ENCODE measurements at regions not wholly inside any gene's neighbourhood (a gene's known extent, or its start where the extent isn't known, plus 50 kb on each side); places are given as distances from the start of the nearest gene placed in this dataset.

- Mint-ChIP-seq H3K27ac (no peak overlapping the region), H3K9me3 (peaks cover 3% of the 10 kb centered on the region), H3K36me3 (ENCODE audit: low read depth) (peaks cover 3% of the 10 kb centered on the region), H3K4me1 (peaks cover 27% of the 10 kb centered on the region), H3K4me3 (no peak overlapping the region), H3K27me3 (ENCODE audit: low read depth) (peaks cover 10% of the 10 kb centered on the region)
- TF ChIP-seq CTCF (IDR thresholded peaks at IDR 0.05; ENCODE audit: unreplicated experiment in 3 of 3), result no peak
Observed at GRCh38 chr17:68661265-68662036, 60.3 kb upstream of the FAM20A start.

- Mint-ChIP-seq H3K4me1 (peaks cover 27% of the 10 kb centered on the region), H3K4me3 (no peak overlapping the region), H3K27me3 (ENCODE audit: low read depth) (peaks cover 6% of the 10 kb centered on the region), H3K27ac (no peak overlapping the region), H3K36me3 (ENCODE audit: low read depth) (peaks cover 3% of the 10 kb centered on the region), H3K9me3 (peaks cover 3% of the 10 kb centered on the region)
- TF ChIP-seq CTCF (IDR thresholded peaks at IDR 0.05; ENCODE audit: unreplicated experiment in 3 of 3), result no peak
Observed at GRCh38 chr17:68660302-68660701, 59.1 kb upstream of the FAM20A start.

- peak overlapping the region in 1 of 3 experiments; percentile 17 for H3K4me3 Mint-ChIP-seq
- H3K27me3 Mint-ChIP-seq (ENCODE audit: low read depth), result peaks cover 6% of the 10 kb centered on the region
- peaks cover 3% of the 10 kb centered on the region for H3K36me3 Mint-ChIP-seq (ENCODE audit: low read depth)
- H3K9me3 Mint-ChIP-seq, result peaks cover 3% of the 10 kb centered on the region
- TF ChIP-seq CTCF (IDR thresholded peaks at IDR 0.05; ENCODE audit: unreplicated experiment in 3 of 3), result no peak
- H3K27ac Mint-ChIP-seq, result peak overlapping the region in 2 of 3 experiments; percentile 5 to 95
- H3K4me1 Mint-ChIP-seq, result peaks cover 27% of the 10 kb centered on the region
Observed at GRCh38 chr17:68658999-68659780, 58.0 kb upstream of the FAM20A start.

- Mint-ChIP-seq H3K36me3 (ENCODE audit: low read depth) (no peaks in the 10 kb centered on the region), H3K27ac (peak overlapping the region; percentile 59 to 95 (median 68))
Observed at GRCh38 chr17:68657576-68657975, 56.4 kb upstream of the FAM20A start.

GRCh38 chr17:68657166-68657565, 56.0 kb upstream of the FAM20A start:
- no peak for TF ChIP-seq CTCF (IDR thresholded peaks at IDR 0.05; ENCODE audit: unreplicated experiment in 3 of 3)
- H3K27ac Mint-ChIP-seq, result peak overlapping the region; percentile 59 to 95 (median 61)
- H3K4me3 Mint-ChIP-seq, result peak overlapping the region; percentile 6 to 41 (median 33)
- no peaks in the 10 kb centered on the region for H3K36me3 Mint-ChIP-seq (ENCODE audit: low read depth)
- H3K27me3 Mint-ChIP-seq (ENCODE audit: low read depth), result peaks cover 6% of the 10 kb centered on the region
- H3K4me1 Mint-ChIP-seq, result peaks cover 27% of the 10 kb centered on the region
- H3K9me3 Mint-ChIP-seq, result no peaks in the 10 kb centered on the region

More at GRCh38 chr17:68657576-68657975, 56.4 kb upstream of the FAM20A start:
- no peaks in the 10 kb centered on the region for H3K9me3 Mint-ChIP-seq
- H3K4me3 Mint-ChIP-seq, result peak overlapping the region; percentile 6 to 41 (median 22)
- H3K27me3 Mint-ChIP-seq (ENCODE audit: low read depth), result peaks cover 6% of the 10 kb centered on the region
- no peak for TF ChIP-seq CTCF (IDR thresholded peaks at IDR 0.05; ENCODE audit: unreplicated experiment in 3 of 3)
- peaks cover 27% of the 10 kb centered on the region for H3K4me1 Mint-ChIP-seq
